GM12865 (cell line): ENCODE measurements at regions not wholly inside any gene's neighbourhood (a gene's known extent, or its start where the extent isn't known, plus 50 kb on each side); places are given as distances from the start of the nearest gene placed in this dataset.
A peak's percentile ranks its signal among the peaks of the same experiment; 100 is the strongest.

ENCODE experiments used
- DNase-seq: peaks from one replicate; pipeline ENCODE4 v3.0.0; 2010; ENCODE audit warnings: low read depth
- H3K4me3 ChIP-seq: 2 replicates; pipeline ENCODE4 v1.5.1; 2011; ENCODE audit warnings: mild to moderate bottlenecking, low read depth, low read length, control low read depth
- CTCF ChIP-seq: IDR thresholded peaks from 2 replicates; pipeline ENCODE4 v1.5.1; 2011; ENCODE audit warnings: low read length, control low read depth, low read depth, inconsistent platforms; ENCODE audit not compliant: insufficient read depth; ENCODE audit errors: missing control alignments

- no peak overlapping the region for H3K4me3 ChIP-seq
- TF ChIP-seq CTCF: no peak
- no peak for DNase-seq
These were observed 55.9 kb downstream of the BAMBI start for GRCh38 chr10:28733245-28733644.

- no peak for TF ChIP-seq CTCF
- no peak overlapping the region for H3K4me3 ChIP-seq
- no peak for DNase-seq
These were observed 56.3 kb downstream of the BAMBI start for GRCh38 chr10:28733647-28734046.

GRCh38 chr10:28734938-28735759, 57.8 kb downstream of the BAMBI start:
- TF ChIP-seq CTCF: no peak
- no peak overlapping the region for H3K4me3 ChIP-seq
- DNase-seq: peak; percentile 3

- no peak overlapping the region for H3K4me3 ChIP-seq
- no peak for DNase-seq
- no peak for TF ChIP-seq CTCF
These were observed 59.8 kb downstream of the BAMBI start for GRCh38 chr10:28737096-28737495.

- DNase-seq: peak; percentile 13
- H3K4me3 ChIP-seq: no peak overlapping the region
- TF ChIP-seq CTCF: peak; percentile 37
These were observed 60.9 kb downstream of the BAMBI start for GRCh38 chr10:28738200-28738599.

GRCh38 chr10:28743576-28743975, 66.3 kb downstream of the BAMBI start:
- DNase-seq: no peak
- H3K4me3 ChIP-seq: no peak overlapping the region
- TF ChIP-seq CTCF: no peak
